SK-N-SH (cell line): ENCODE measurements at regions not wholly inside any gene's neighbourhood (a gene's known extent, or its start where the extent isn't known, plus 50 kb on each side); places are given as distances from the start of the nearest gene placed in this dataset.

Experiments
- CTCF ChIA-PET: fragments of 300-600, 350-600 bp; formaldehyde crosslinking; extraction: SDS; loops from one replicate; lab custom pipeline; 2021; lab: Yijun Ruan, JAX
- POLR2A ChIA-PET: fragments of 350-600 bp; sonication (Branson Sonifier 250); formaldehyde crosslinking; extraction: SDS; loops from one replicate; lab custom pipeline; 2020; ENCODE audit warnings: antibody characterized with exemption, inconsistent platforms; lab: Yijun Ruan, JAX
- DNase-seq: peaks from one replicate; pipeline ENCODE4 v3.0.0; 2012
- H2AFZ ChIP-seq: fragments of 200-600 bp; sonication (generic); 2 replicates; pipeline ENCODE4 v1.8.1; 2016; ENCODE audit warnings: antibody characterized with exemption, mild to moderate bottlenecking, low read depth
- H3F3A ChIP-seq: fragments of 200-600 bp; sonication (generic); replicated peaks from 2 replicates; pipeline ENCODE3; 2016; ENCODE audit warnings: antibody characterized with exemption, mild to moderate bottlenecking; ENCODE audit not compliant: insufficient read depth
- H3K27ac ChIP-seq, 2 experiments: fragments of 200-500 bp in 1 of 2; fragments of 200-600 bp in 1 of 2; sonication (Bioruptor generic) in 1 of 2; sonication (generic), shearing (Covaris generic) in 1 of 2; 2 replicates each; pipeline versions ENCODE4 v1.5.1 to v1.6.1; 2014 to 2016; ENCODE audit warnings: low read depth in 2 of 2, inconsistent platforms in 1 of 2, low read length in 1 of 2, mild to moderate bottlenecking in 1 of 2, mixed read lengths in 1 of 2
- H3K27me3 ChIP-seq: fragments of 200-600 bp; sonication (generic), shearing (Covaris generic); 2 replicates; pipeline ENCODE4 v1.6.1; 2016; ENCODE audit warnings: mixed run types; ENCODE audit not compliant: insufficient read depth
- H3K36me3 ChIP-seq, 2 experiments: fragments of 200-500 bp in 1 of 2; fragments of 200-600 bp in 1 of 2; sonication (Bioruptor generic) in 1 of 2; sonication (generic) in 1 of 2; replicated peaks in 1 of 2; 2 replicates each; pipeline versions ENCODE3 to v1.5.1; 2014 to 2016; ENCODE audit warnings: low read length in 1 of 2, mild to moderate bottlenecking in 1 of 2; ENCODE audit not compliant: insufficient read depth in 2 of 2, control insufficient read depth in 1 of 2
- H3K4me1 ChIP-seq, 2 experiments: fragments of 200-500 bp in 1 of 2; fragments of 200-600 bp in 1 of 2; sonication (Bioruptor generic) in 1 of 2; sonication (generic), shearing (Covaris generic) in 1 of 2; 2 replicates each; pipeline versions ENCODE4 v1.5.1 to v1.6.1; 2014 to 2016; ENCODE audit warnings: low read depth in 1 of 2, low read length in 1 of 2, mixed run types in 1 of 2; ENCODE audit not compliant: insufficient read depth in 2 of 2, control insufficient read depth in 1 of 2
- H3K4me2 ChIP-seq: fragments of 200-600 bp; sonication (generic), shearing (Covaris generic); 2 replicates; pipeline ENCODE4 v1.6.1; 2017; ENCODE audit warnings: mixed run types
- H3K4me3 ChIP-seq, 2 experiments: fragments of 200-500 bp in 1 of 2; fragments of 200-600 bp in 1 of 2; sonication (Bioruptor generic) in 1 of 2; sonication (generic), shearing (Covaris generic) in 1 of 2; 2 replicates each; pipeline versions ENCODE4 v1.5.1 to v1.8.1; 2014 to 2016; ENCODE audit warnings: low read depth in 2 of 2, inconsistent platforms in 1 of 2, low read length in 1 of 2, mild to moderate bottlenecking in 1 of 2, mixed read lengths in 1 of 2, moderate library complexity in 1 of 2
- H3K79me2 ChIP-seq: fragments of 200-600 bp; sonication (generic); 2 replicates; pipeline ENCODE4 v1.8.1; 2017; ENCODE audit warnings: mild to moderate bottlenecking; ENCODE audit not compliant: insufficient read depth
- H3K9ac ChIP-seq: fragments of 200-600 bp; sonication (generic); 2 replicates; pipeline ENCODE4 v1.6.1; 2017; ENCODE audit warnings: mixed run types
- H3K9me2 ChIP-seq: fragments of 200-600 bp; sonication (generic); 2 replicates; pipeline ENCODE4 v1.6.1; 2017; ENCODE audit warnings: mixed run types
- H3K9me3 ChIP-seq: fragments of 200-600 bp; sonication (generic); 2 replicates; pipeline ENCODE4 v1.6.1; 2017; ENCODE audit warnings: mixed run types, mild to moderate bottlenecking, moderate library complexity
- H4K20me1 ChIP-seq: fragments of 200-600 bp; sonication (generic); 2 replicates; pipeline ENCODE4 v1.6.1; 2017; ENCODE audit warnings: mild to moderate bottlenecking, mixed run types; ENCODE audit not compliant: insufficient read depth
- FOXM1 ChIP-seq: IDR thresholded peaks from 2 replicates; pipeline ENCODE4 v1.4.0; 2012; ENCODE audit warnings: low read depth, mild to moderate bottlenecking
- GABPA ChIP-seq: IDR thresholded peaks from 2 replicates; pipeline ENCODE4 v1.4.0; 2012; ENCODE audit warnings: low read depth, mild to moderate bottlenecking
- JUND ChIP-seq: IDR thresholded peaks from 2 replicates; pipeline ENCODE4 v1.4.0; 2012
- RXRA ChIP-seq: IDR thresholded peaks from 2 replicates; pipeline ENCODE4 v1.4.0; 2012; ENCODE audit warnings: low read depth, mild to moderate bottlenecking, borderline replicate concordance
- TAF1 ChIP-seq: IDR thresholded peaks from 2 replicates; pipeline ENCODE4 v1.6.1; 2012; ENCODE audit warnings: low read depth, mild to moderate bottlenecking, low read length, moderate library complexity, borderline replicate concordance
- TEAD4 ChIP-seq: IDR thresholded peaks from 2 replicates; pipeline ENCODE4 v1.4.0; 2012; ENCODE audit warnings: mild to moderate bottlenecking, borderline replicate concordance; ENCODE audit not compliant: insufficient read depth
- YY1 ChIP-seq: IDR thresholded peaks from 2 replicates; pipeline ENCODE4 v1.4.0; 2012; ENCODE audit warnings: low read depth, mild to moderate bottlenecking
- WGBS: methylation state at CpG from one replicate; pipeline ENCODE4 v1.1.6; 2017; ENCODE audit warnings: low lambda C conversion rate; 5-methylcytosine and 5-hydroxymethylcytosine counted together
- TF ChIP-seq, protein P1 (sequence below): IDR thresholded peaks from 2 replicates; pipeline ENCODE4 v1.6.1; 2012; ENCODE audit warnings: mild to moderate bottlenecking, low read depth, low read length, moderate library complexity
- TF ChIP-seq, protein P2 (sequence below): fragments of 200-600 bp; sonication (generic); IDR thresholded peaks from 2 replicates; pipeline ENCODE4 v1.6.1; 2017; ENCODE audit warnings: antibody characterized with exemption, mild to moderate bottlenecking, moderate library complexity

DNA sequence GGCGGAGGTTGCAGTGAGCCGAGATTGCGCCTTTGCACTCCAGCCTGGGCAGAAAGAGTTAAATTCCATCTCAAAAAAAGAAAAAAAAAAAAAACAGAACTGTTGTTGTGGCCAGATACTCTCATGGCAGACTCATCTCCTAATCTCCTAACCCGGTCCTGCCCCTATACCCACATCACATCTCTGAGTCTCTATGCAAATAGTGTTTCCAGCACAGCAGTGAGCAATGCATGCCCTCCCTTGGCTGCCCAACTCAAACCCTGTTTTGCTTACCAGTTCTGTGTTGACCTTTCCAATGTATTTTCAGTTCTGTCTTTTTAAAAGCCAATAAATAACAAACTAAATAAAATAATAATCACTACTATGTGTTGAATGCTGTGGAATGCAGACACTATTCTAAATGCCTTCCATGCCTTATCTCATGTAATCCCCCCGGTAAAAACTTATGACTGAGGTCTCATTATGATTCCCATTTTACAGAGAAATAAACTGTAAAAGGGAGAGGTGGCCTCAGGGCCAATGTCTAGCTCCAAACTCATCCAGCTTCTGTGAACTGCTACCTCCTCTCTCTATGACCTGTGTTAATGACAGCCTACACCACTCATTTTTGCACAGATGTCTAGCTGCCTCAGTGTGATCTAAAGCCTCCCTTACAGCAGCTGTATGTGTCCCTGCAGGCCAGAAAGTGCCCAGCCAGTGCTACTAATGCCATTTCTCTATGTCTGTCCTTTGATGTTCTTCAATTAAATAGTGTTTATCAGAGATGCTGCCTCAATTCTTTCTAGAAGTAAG is 289.8 kb downstream of the HS3ST3B1 start (continued):
- TF ChIP-seq, protein P1, sequence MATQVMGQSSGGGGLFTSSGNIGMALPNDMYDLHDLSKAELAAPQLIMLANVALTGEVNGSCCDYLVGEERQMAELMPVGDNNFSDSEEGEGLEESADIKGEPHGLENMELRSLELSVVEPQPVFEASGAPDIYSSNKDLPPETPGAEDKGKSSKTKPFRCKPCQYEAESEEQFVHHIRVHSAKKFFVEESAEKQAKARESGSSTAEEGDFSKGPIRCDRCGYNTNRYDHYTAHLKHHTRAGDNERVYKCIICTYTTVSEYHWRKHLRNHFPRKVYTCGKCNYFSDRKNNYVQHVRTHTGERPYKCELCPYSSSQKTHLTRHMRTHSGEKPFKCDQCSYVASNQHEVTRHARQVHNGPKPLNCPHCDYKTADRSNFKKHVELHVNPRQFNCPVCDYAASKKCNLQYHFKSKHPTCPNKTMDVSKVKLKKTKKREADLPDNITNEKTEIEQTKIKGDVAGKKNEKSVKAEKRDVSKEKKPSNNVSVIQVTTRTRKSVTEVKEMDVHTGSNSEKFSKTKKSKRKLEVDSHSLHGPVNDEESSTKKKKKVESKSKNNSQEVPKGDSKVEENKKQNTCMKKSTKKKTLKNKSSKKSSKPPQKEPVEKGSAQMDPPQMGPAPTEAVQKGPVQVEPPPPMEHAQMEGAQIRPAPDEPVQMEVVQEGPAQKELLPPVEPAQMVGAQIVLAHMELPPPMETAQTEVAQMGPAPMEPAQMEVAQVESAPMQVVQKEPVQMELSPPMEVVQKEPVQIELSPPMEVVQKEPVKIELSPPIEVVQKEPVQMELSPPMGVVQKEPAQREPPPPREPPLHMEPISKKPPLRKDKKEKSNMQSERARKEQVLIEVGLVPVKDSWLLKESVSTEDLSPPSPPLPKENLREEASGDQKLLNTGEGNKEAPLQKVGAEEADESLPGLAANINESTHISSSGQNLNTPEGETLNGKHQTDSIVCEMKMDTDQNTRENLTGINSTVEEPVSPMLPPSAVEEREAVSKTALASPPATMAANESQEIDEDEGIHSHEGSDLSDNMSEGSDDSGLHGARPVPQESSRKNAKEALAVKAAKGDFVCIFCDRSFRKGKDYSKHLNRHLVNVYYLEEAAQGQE, result no peak
- TF ChIP-seq RXRA (no peak), TEAD4 (no peak), FOXM1 (no peak), TAF1 (no peak)
- TF ChIP-seq, protein P2, sequence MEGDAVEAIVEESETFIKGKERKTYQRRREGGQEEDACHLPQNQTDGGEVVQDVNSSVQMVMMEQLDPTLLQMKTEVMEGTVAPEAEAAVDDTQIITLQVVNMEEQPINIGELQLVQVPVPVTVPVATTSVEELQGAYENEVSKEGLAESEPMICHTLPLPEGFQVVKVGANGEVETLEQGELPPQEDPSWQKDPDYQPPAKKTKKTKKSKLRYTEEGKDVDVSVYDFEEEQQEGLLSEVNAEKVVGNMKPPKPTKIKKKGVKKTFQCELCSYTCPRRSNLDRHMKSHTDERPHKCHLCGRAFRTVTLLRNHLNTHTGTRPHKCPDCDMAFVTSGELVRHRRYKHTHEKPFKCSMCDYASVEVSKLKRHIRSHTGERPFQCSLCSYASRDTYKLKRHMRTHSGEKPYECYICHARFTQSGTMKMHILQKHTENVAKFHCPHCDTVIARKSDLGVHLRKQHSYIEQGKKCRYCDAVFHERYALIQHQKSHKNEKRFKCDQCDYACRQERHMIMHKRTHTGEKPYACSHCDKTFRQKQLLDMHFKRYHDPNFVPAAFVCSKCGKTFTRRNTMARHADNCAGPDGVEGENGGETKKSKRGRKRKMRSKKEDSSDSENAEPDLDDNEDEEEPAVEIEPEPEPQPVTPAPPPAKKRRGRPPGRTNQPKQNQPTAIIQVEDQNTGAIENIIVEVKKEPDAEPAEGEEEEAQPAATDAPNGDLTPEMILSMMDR, result no peak

DNA sequence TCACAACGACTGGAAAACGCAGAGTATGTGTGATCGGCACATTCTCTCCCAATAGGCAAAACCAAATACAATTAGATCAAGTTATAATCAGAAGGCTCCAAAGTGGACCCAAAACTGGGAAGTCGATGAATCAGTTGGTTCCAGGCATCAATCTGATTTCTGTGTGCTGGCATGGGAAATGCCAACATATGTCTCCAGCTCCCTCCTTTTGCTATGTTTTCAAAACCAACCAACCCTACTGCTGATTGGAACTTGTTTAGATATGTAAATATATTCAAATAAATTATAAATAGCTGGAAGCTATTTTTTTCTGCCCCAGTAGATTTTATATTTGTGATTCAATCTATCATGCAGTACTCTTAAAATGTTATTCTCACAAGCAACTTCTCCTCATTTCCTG is 284.2 kb downstream of the HS3ST3B1 start:
- no peaks in the 10 kb centered on the region for H3F3A ChIP-seq
- H3K4me3 ChIP-seq, result no peak overlapping the region
- H3K9me2 ChIP-seq, result no peaks in the 10 kb centered on the region
- 12% methylated on average over 4 of the region's 4 CpGs for WGBS
- H3K79me2 ChIP-seq, result no peaks in the 10 kb centered on the region
- CTCF ChIA-PET, result no interaction called here
- H3K9me3 ChIP-seq, result no peaks in the 10 kb centered on the region
- H2AFZ ChIP-seq, result no peak overlapping the region
- H3K4me2 ChIP-seq, result no peak overlapping the region
- no peak for TF ChIP-seq TAF1
- TF ChIP-seq JUND, result no peak
- TF ChIP-seq FOXM1, result no peak
- TF ChIP-seq YY1, result no peak
- TF ChIP-seq GABPA, result no peak
- no peaks in the 10 kb centered on the region for H4K20me1 ChIP-seq
- no peak for DNase-seq
- no peaks in the 10 kb centered on the region; the same call in 1 of the 2 replicates for H3K27me3 ChIP-seq
- POLR2A ChIA-PET, result no interaction called here
- H3K9ac ChIP-seq, result no peak overlapping the region
- H3K27ac ChIP-seq, result no peak overlapping the region
- no peaks in the 10 kb centered on the region for H3K4me1 ChIP-seq
- H3K36me3 ChIP-seq, result no peaks in the 10 kb centered on the region
